Adrenal gland (tissue), 9 donors: ENCODE measurements at regions not wholly inside any gene's neighbourhood (a gene's known extent, or its start where the extent isn't known, plus 50 kb on each side); places are given as distances from the start of the nearest gene placed in this dataset.
A peak's percentile ranks its signal among the peaks of the same experiment; 100 is the strongest.

Experiments
- DNase-seq, 7 donors: peaks; one replicate each; pipeline ENCODE4 v3.0.0-alpha.2; 2019 to 2020
- H3K27ac ChIP-seq, 5 donors: fragments of 200-600 bp; sonication (generic) in 4 of 5; 1 replicate in 3 of 5; 2 replicates in 2 of 5; pipeline versions ENCODE4 v1.5.1 to v1.8.0; 2016 to 2020; ENCODE audit warnings: mild to moderate bottlenecking in 1 of 5
- H3K27me3 ChIP-seq: fragments of 200-600 bp; 2 replicates; pipeline ENCODE4 v1.8.0; 2021
- H3K36me3 ChIP-seq, 2 donors: fragments of 200-600 bp; replicated peaks in 1 of 2; 1 replicate in 1 of 2; 2 replicates in 1 of 2; pipeline versions ENCODE4 v1.5.1 to v1.8.0; 2018 to 2022
- H3K4me1 ChIP-seq, 2 donors: fragments of 200-600 bp; replicated peaks in 1 of 2; 1 replicate in 1 of 2; 2 replicates in 1 of 2; pipeline versions ENCODE4 v1.5.1 to v1.8.0; 2018 to 2021
- H3K4me3 ChIP-seq, 4 donors: fragments of 200-600 bp; sonication (generic) in 3 of 4; one replicate each; pipeline ENCODE4 v1.5.1; 2016 to 2018
- H3K9me3 ChIP-seq, 3 donors: fragments of 200-600 bp; sonication (generic) in 1 of 3; replicated peaks in 1 of 3; 1 replicate in 2 of 3; 2 replicates in 1 of 3; pipeline versions ENCODE4 v1.5.1 to v1.8.0; 2016 to 2021
- CTCF ChIP-seq, 6 experiments: fragments of 450-650 bp in 4 of 6; fragments of 200-600 bp in 2 of 6; sonication (generic) in 1 of 6; IDR thresholded peaks; 1 replicate in 5 of 6; 2 replicates in 1 of 6; pipeline versions ENCODE4 v1.5.1 to v1.8.0; 2016 to 2021; ENCODE audit warnings: antibody characterized with exemption in 6 of 6, mild to moderate bottlenecking in 2 of 6, moderate library complexity in 1 of 6
- POLR2A ChIP-seq, 2 donors: fragments of 450-650 bp; IDR thresholded peaks; one replicate each; pipeline ENCODE4 v1.6.1; 2017; ENCODE audit warnings: antibody characterized with exemption in 2 of 2, mild to moderate bottlenecking in 2 of 2, moderate library complexity in 1 of 2
- WGBS, 4 donors: extraction: QIAGEN DNeasy Blood & Tissue Kit in 2 of 4; methylation state at CpG; one replicate each; pipeline versions ENCODE4 v1.1.5 to v1.1.7; 2013 to 2017; 5-methylcytosine and 5-hydroxymethylcytosine counted together
- intact Hi-C, 2 donors: fragments of 100-400 bp; cut with DNase I; formaldehyde crosslinking; loops; one replicate each; pipeline versions ENCODE4 v1.14.1 to v1.15.0; 2022 to 2023
- donor health status: healthy with polysubstance abuse.
- donor health status: Bipolar disorder and iron deficiency.
- donor health status: DM: yes; HTN: yes; CAD: no.
- donor health status: DM: no; HTN: no; CAD: no.
- donor health status: DM: no; HTN: no; CAD: no.

- 88 to 98% (median 94%) methylated on average over 3 to 4 of the region's 4 CpGs for WGBS, 4 donors
- intact Hi-C loops, result no loop called here
- Histone ChIP-seq H3K9me3 (no peaks in the 10 kb centered on the region), H3K27me3 (no peaks in the 10 kb centered on the region), H3K4me3 (no peak overlapping the region), H3K36me3 (no peaks in the 10 kb centered on the region), H3K4me1 (no peaks in the 10 kb centered on the region), H3K27ac (no peak overlapping the region)
- DNase-seq, result no peak
- no peak for TF ChIP-seq CTCF (IDR thresholded peaks at IDR 0.05)
- no peak for TF ChIP-seq POLR2A (IDR thresholded peaks at IDR 0.05)
Measured at GRCh38 chr2:172300851-172301250, 126.5 kb upstream of the ITGA6 start.

- TF ChIP-seq POLR2A (IDR thresholded peaks at IDR 0.05) (no peak), CTCF (IDR thresholded peaks at IDR 0.05) (no peak)
- WGBS, 4 donors, result 28 to 54% (median 48%) methylated on average over 2 to 3 of the region's 3 CpGs
- intact Hi-C loops, result no loop called here
Measured at GRCh38 chr2:172305066-172305465, 122.3 kb upstream of the ITGA6 start.

GRCh38 chr2:172307800-172308199, 119.6 kb upstream of the ITGA6 start:
- H3K27me3 ChIP-seq, result no peaks in the 10 kb centered on the region
- H3K4me3 ChIP-seq, result no peak overlapping the region
- intact Hi-C loops, result no loop called here
- TF ChIP-seq CTCF (IDR thresholded peaks at IDR 0.05) (no peak), POLR2A (IDR thresholded peaks at IDR 0.05) (no peak)
- no peaks in the 10 kb centered on the region for H3K4me1 ChIP-seq
- peak in 4 of 7 donors; percentile 14 to 43 (median 34) for DNase-seq
- 8 to 21% (median 14%) methylated on average over 1 of the region's 1 CpG for WGBS, 4 donors
- peak overlapping the region in 1 of 5 donors; percentile 22 for H3K27ac ChIP-seq
- H3K9me3 ChIP-seq, result no peaks in the 10 kb centered on the region
- H3K36me3 ChIP-seq, result no peaks in the 10 kb centered on the region

More at GRCh38 chr2:172305066-172305465, 122.3 kb upstream of the ITGA6 start:
- no peak for DNase-seq
- Histone ChIP-seq H3K9me3 (no peaks in the 10 kb centered on the region), H3K4me1 (no peaks in the 10 kb centered on the region), H3K4me3 (no peak overlapping the region), H3K27me3 (no peaks in the 10 kb centered on the region), H3K27ac (no peak overlapping the region), H3K36me3 (no peaks in the 10 kb centered on the region)

- H3K9me3 ChIP-seq, result no peaks in the 10 kb centered on the region
- WGBS, 4 donors, result 53 to 67% (median 64%) methylated on average over 7 to 9 of the region's 9 CpGs
- no peaks in the 10 kb centered on the region for H3K4me1 ChIP-seq
- TF ChIP-seq CTCF (IDR thresholded peaks at IDR 0.05), result no peak
- TF ChIP-seq POLR2A (IDR thresholded peaks at IDR 0.05), result no peak
- H3K27me3 ChIP-seq, result no peaks in the 10 kb centered on the region
- H3K27ac ChIP-seq, result peak overlapping the region in 1 of 5 donors; percentile 32
- DNase-seq, result peak in 2 of 7 donors; percentile 10 to 28
- H3K36me3 ChIP-seq, result no peaks in the 10 kb centered on the region
- intact Hi-C loops, result no loop called here
- no peak overlapping the region for H3K4me3 ChIP-seq
Measured at GRCh38 chr2:172308253-172308935, 119.0 kb upstream of the ITGA6 start.
